Smooth muscle cell (in vitro differentiated cells): ENCODE measurements at regions not wholly inside any gene's neighbourhood (a gene's known extent, or its start where the extent isn't known, plus 50 kb on each side); places are given as distances from the start of the nearest gene placed in this dataset.

Experiments used
- DNase-seq: peaks from one replicate; lab custom pipeline; 2025; ENCODE audit not compliant: unreplicated experiment; lab: John Stamatoyannopoulos, UW
- H2AFZ ChIP-seq: fragments of 200-600 bp; sonication (generic); 2 replicates; pipeline ENCODE4 v1.6.0; 2016; ENCODE audit warnings: antibody characterized with exemption, low read depth, mild to moderate bottlenecking
- H3F3A ChIP-seq: fragments of 200-600 bp; sonication (generic); 2 replicates; pipeline ENCODE4 v1.6.0; 2017; ENCODE audit warnings: antibody characterized with exemption, low read depth
- H3K27ac ChIP-seq: fragments of 200-600 bp; sonication (generic); 2 replicates; pipeline ENCODE4 v1.5.1; 2016; ENCODE audit warnings: low read depth, mild to moderate bottlenecking
- H3K27me3 ChIP-seq: fragments of 200-600 bp; sonication (generic); 2 replicates; pipeline ENCODE4 v1.6.1; 2016; ENCODE audit warnings: low read depth, mild to moderate bottlenecking
- H3K36me3 ChIP-seq: fragments of 200-600 bp; sonication (generic); 2 replicates; pipeline ENCODE4 v1.5.1; 2016; ENCODE audit warnings: low read depth
- H3K4me1 ChIP-seq: fragments of 200-600 bp; sonication (generic); 2 replicates; pipeline ENCODE4 v1.5.1; 2016; ENCODE audit warnings: low read depth
- H3K4me2 ChIP-seq: fragments of 200-600 bp; sonication (generic); 2 replicates; pipeline ENCODE4 v1.6.0; 2016; ENCODE audit warnings: mild to moderate bottlenecking
- H3K4me3 ChIP-seq: fragments of 200-600 bp; sonication (generic); 2 replicates; pipeline ENCODE4 v1.5.1; 2016; ENCODE audit warnings: mild to moderate bottlenecking
- H3K79me2 ChIP-seq: fragments of 200-600 bp; sonication (generic); 2 replicates; pipeline ENCODE4 v1.6.0; 2016; ENCODE audit warnings: low read depth, mild to moderate bottlenecking
- H3K9ac ChIP-seq: fragments of 200-600 bp; sonication (generic); 2 replicates; pipeline ENCODE4 v1.6.0; 2016; ENCODE audit warnings: low read depth
- H3K9me3 ChIP-seq: fragments of 200-600 bp; sonication (generic); replicated peaks from 2 replicates; pipeline ENCODE4 v1.5.1; 2016; ENCODE audit warnings: low read depth
- H4K20me1 ChIP-seq: fragments of 200-600 bp; sonication (generic); 2 replicates; pipeline ENCODE4 v1.6.0; 2016; ENCODE audit warnings: low read depth
- CTCF ChIP-seq: fragments of 200-600 bp; sonication (generic); IDR thresholded peaks from 2 replicates; pipeline ENCODE4 v1.5.1; 2017; ENCODE audit warnings: borderline replicate concordance, mild to moderate bottlenecking, antibody characterized with exemption; ENCODE audit not compliant: insufficient read depth, poor library complexity, severe bottlenecking
- WGBS: methylation state at CpG from one replicate; pipeline ENCODE4 v1.1.7; 2016; ENCODE audit warnings: low lambda C conversion rate; 5-methylcytosine and 5-hydroxymethylcytosine counted together

- TF ChIP-seq CTCF = no peak
- Histone ChIP-seq H3K4me3 (no peak overlapping the region), H3K36me3 (no peaks in the 10 kb centered on the region), H3K4me1 (no peaks in the 10 kb centered on the region), H4K20me1 (no peaks in the 10 kb centered on the region), H3K4me2 (no peak overlapping the region), H3F3A (no peaks in the 10 kb centered on the region), H2AFZ (no peak overlapping the region), H3K79me2 (no peaks in the 10 kb centered on the region), H3K27ac (no peak overlapping the region), H3K9ac (no peak overlapping the region), H3K9me3 (no peaks in the 10 kb centered on the region), H3K27me3 (no peaks in the 10 kb centered on the region)
- DNase-seq = no peak
- WGBS = 82% methylated on average over 1 of the region's 1 CpG
These were observed 420.3 kb downstream of the XYLT1 start for GRCh38 chr16:17050468-17050867.
